GM19025 (cell line): ENCODE measurements at regions not wholly inside any gene's neighbourhood (a gene's known extent, or its start where the extent isn't known, plus 50 kb on each side); places are given as distances from the start of the nearest gene placed in this dataset.
"Not testable (repeated sequence)": the region's sequence is repeated elsewhere in the genome, so short reads cannot be mapped to it uniquely, and the experiment has no call there.

Source experiments
- ATAC-seq: cut with Tn5 transposase; IDR thresholded peaks from one replicate; pipeline ENCODE4 v1.9.1; 2021; ENCODE audit warnings: mild to moderate bottlenecking, low read depth, moderate library complexity; ENCODE audit not compliant: unreplicated experiment

- no peak for ATAC-seq
Measured at GRCh38 chr9:33690143-33690933, 105.0 kb upstream of the PRSS3 start.

- ATAC-seq: no peak
Measured at GRCh38 chr9:33695299-33695698, 100.1 kb upstream of the PRSS3 start.

GRCh38 chr9:33695856-33696255 lies 99.5 kb upstream of the PRSS3 start:
- ATAC-seq: no peak

- no peak for ATAC-seq
Measured at GRCh38 chr9:33697171-33697570, 98.2 kb upstream of the PRSS3 start.

- no peak for ATAC-seq
Measured at GRCh38 chr9:33698267-33698666, 97.1 kb upstream of the PRSS3 start.

GRCh38 chr9:33700940-33701339 lies 94.4 kb upstream of the PRSS3 start:
- ATAC-seq: not testable (repeated sequence)

GRCh38 chr9:33703430-33704102 lies 91.8 kb upstream of the PRSS3 start:
- ATAC-seq: no peak

- ATAC-seq: not testable (repeated sequence)
Measured at GRCh38 chr9:33705440-33705839, 89.9 kb upstream of the PRSS3 start.

- no peak for ATAC-seq
Measured at GRCh38 chr9:33708441-33708840, 86.9 kb upstream of the PRSS3 start.

- no peak for ATAC-seq
Measured at GRCh38 chr9:33709269-33709668, 86.1 kb upstream of the PRSS3 start.

GRCh38 chr9:33711418-33711817 lies 83.9 kb upstream of the PRSS3 start:
- ATAC-seq: not testable (repeated sequence)

- ATAC-seq: no peak
Measured at GRCh38 chr9:33714989-33715388, 80.4 kb upstream of the PRSS3 start.

- no peak for ATAC-seq
Measured at GRCh38 chr9:33718987-33719386, 76.4 kb upstream of the PRSS3 start.

- no peak for ATAC-seq
Measured at GRCh38 chr9:33719581-33720374, 75.6 kb upstream of the PRSS3 start.

GRCh38 chr9:33721674-33722358 lies 73.5 kb upstream of the PRSS3 start:
- ATAC-seq: no peak

- no peak for ATAC-seq
Measured at GRCh38 chr9:33722359-33722675, 73.0 kb upstream of the PRSS3 start.

GRCh38 chr9:33728613-33729012 lies 66.7 kb upstream of the PRSS3 start:
- ATAC-seq: no peak

GRCh38 chr9:33731142-33731541 lies 64.2 kb upstream of the PRSS3 start:
- no peak for ATAC-seq

GRCh38 chr9:33731625-33732024 lies 63.7 kb upstream of the PRSS3 start:
- ATAC-seq: no peak

GRCh38 chr9:33734247-33734940 lies 61.0 kb upstream of the PRSS3 start:
- ATAC-seq: not testable (repeated sequence)
